A549 (cell line): ENCODE measurements at regions not wholly inside any gene's neighbourhood (a gene's known extent, or its start where the extent isn't known, plus 50 kb on each side); places are given as distances from the start of the nearest gene placed in this dataset.

Source experiments
- EP300 ChIP-seq, 2 experiments: fragments of >200 bp; sonication (Bioruptor Twin); formaldehyde crosslinking; IDR thresholded peaks; 2 replicates in 1 of 2; 3 replicates in 1 of 2; pipeline ENCODE4 v1.6.1; 2016 to 2017
- HOXB13 ChIP-seq: fragments of 250-450 bp; sonication (Bioruptor Pico); IDR thresholded peaks from 2 replicates; pipeline ENCODE4 v1.5.0; 2020; ENCODE audit warnings: low read depth, mild to moderate bottlenecking, moderate library complexity
- KDM5A ChIP-seq: fragments of 200-600 bp; sonication (generic); IDR thresholded peaks from 2 replicates; pipeline ENCODE4 v1.6.1; 2016; ENCODE audit warnings: antibody characterized with exemption, mild to moderate bottlenecking
- PHF8 ChIP-seq: fragments of 200-600 bp; sonication (generic); IDR thresholded peaks from 2 replicates; pipeline ENCODE4 v1.6.1; 2016; ENCODE audit warnings: low read depth, mild to moderate bottlenecking, antibody characterized with exemption, moderate library complexity, borderline replicate concordance
- POLR2A ChIP-seq: IDR thresholded peaks from 2 replicates; pipeline ENCODE4 v1.6.1; 2012; ENCODE audit warnings: mild to moderate bottlenecking, low read length
- TF ChIP-seq, protein P1 (sequence below): fragments of 200-600 bp; sonication (generic); IDR thresholded peaks from 2 replicates; pipeline ENCODE4 v1.6.1; 2016; ENCODE audit warnings: antibody characterized with exemption, mild to moderate bottlenecking, moderate library complexity
- TF ChIP-seq, protein P2 (sequence below): fragments of >200 bp; sonication (Bioruptor Twin); formaldehyde crosslinking; IDR thresholded peaks from 3 replicates; pipeline ENCODE4 v1.5.1; 2016

DNA sequence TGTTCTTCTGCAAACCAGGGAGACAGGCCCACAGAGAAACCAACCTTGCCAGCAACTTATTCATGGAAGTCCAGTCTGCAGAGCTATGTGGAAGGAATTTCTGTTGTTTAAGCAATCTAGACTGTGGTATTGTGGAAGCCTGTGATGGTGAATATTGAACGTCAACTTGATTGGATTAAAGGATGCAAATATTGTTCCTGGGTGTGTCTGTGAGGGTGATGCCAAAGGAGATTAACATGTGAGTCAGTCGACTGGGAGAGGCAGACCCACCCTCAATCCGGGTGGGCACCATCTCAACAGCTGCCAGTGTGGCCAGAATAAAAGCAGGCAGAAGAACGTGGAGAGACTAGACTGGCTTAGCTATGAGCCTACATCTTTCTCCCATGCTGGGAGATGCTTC is 606.0 kb downstream of the EFNB2 start:
- no peak for TF ChIP-seq HOXB13 (CRISPR knock-in tag)
- TF ChIP-seq POLR2A: no peak
- no peak for TF ChIP-seq PHF8
- TF ChIP-seq EP300 (IDR thresholded peaks at IDR 0.05): no peak
- TF ChIP-seq, protein P1, sequence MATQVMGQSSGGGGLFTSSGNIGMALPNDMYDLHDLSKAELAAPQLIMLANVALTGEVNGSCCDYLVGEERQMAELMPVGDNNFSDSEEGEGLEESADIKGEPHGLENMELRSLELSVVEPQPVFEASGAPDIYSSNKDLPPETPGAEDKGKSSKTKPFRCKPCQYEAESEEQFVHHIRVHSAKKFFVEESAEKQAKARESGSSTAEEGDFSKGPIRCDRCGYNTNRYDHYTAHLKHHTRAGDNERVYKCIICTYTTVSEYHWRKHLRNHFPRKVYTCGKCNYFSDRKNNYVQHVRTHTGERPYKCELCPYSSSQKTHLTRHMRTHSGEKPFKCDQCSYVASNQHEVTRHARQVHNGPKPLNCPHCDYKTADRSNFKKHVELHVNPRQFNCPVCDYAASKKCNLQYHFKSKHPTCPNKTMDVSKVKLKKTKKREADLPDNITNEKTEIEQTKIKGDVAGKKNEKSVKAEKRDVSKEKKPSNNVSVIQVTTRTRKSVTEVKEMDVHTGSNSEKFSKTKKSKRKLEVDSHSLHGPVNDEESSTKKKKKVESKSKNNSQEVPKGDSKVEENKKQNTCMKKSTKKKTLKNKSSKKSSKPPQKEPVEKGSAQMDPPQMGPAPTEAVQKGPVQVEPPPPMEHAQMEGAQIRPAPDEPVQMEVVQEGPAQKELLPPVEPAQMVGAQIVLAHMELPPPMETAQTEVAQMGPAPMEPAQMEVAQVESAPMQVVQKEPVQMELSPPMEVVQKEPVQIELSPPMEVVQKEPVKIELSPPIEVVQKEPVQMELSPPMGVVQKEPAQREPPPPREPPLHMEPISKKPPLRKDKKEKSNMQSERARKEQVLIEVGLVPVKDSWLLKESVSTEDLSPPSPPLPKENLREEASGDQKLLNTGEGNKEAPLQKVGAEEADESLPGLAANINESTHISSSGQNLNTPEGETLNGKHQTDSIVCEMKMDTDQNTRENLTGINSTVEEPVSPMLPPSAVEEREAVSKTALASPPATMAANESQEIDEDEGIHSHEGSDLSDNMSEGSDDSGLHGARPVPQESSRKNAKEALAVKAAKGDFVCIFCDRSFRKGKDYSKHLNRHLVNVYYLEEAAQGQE: no peak
- TF ChIP-seq, protein P2, sequence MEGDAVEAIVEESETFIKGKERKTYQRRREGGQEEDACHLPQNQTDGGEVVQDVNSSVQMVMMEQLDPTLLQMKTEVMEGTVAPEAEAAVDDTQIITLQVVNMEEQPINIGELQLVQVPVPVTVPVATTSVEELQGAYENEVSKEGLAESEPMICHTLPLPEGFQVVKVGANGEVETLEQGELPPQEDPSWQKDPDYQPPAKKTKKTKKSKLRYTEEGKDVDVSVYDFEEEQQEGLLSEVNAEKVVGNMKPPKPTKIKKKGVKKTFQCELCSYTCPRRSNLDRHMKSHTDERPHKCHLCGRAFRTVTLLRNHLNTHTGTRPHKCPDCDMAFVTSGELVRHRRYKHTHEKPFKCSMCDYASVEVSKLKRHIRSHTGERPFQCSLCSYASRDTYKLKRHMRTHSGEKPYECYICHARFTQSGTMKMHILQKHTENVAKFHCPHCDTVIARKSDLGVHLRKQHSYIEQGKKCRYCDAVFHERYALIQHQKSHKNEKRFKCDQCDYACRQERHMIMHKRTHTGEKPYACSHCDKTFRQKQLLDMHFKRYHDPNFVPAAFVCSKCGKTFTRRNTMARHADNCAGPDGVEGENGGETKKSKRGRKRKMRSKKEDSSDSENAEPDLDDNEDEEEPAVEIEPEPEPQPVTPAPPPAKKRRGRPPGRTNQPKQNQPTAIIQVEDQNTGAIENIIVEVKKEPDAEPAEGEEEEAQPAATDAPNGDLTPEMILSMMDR: no peak
- no peak for TF ChIP-seq KDM5A
